ENCODE measurements at regions not wholly inside any gene's neighbourhood (a gene's known extent, or its start where the extent isn't known, plus 50 kb on each side); places are given as distances from the start of the nearest gene placed in this dataset.

DNA sequence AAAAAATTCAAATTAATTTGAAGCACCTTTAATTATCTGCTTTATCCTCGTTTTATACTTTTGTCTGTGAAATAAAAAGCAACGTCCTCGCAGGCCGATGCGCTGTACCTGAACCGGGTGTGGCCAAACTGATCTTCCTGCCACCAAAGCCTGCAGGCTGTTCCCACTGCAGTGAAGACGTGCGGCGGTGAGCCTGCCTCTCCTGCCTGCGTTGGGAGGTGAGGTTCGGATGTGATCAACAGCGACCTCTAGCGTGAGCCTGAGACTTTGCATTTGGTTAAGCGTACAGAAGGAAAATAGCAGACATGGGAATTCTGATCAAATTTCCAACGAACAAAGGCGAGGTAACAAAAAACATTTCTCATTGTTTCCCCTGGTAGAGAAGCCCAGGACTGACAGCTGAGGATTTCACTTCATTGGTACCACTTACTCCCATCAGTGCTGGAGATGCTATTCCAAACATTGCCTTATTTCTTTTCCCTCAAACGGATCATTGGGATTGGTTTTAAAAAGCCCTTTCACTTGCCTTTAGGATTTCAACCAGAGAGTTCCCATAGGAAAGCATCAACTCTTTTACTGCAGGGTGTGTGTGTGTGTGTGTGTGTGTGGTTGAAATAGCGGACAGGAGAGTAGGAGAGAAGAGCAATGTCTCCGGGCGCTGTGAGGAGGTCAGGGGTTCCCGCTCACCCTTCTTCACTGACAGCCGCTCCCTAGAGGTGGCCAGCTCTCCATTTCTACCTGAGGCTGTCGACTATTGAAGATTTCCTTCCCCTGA is 56.6 kb upstream of the CCN6 start:
- peaks cover 36% of the 10 kb centered on the region for H3K27me3 Mint-ChIP-seq (ENCODE audit: insufficient read depth)
- Histone ChIP-seq H3K27me3 (ENCODE audit: control insufficient read depth, insufficient read depth, low read length, poor library complexity, severe bottlenecking) (peaks cover 68% of the 10 kb centered on the region), H3K4me1 (ENCODE audit: control insufficient read depth, insufficient read depth, low read length) (no peaks in the 10 kb centered on the region), H3K36me3 (ENCODE audit: control insufficient read depth, insufficient read depth, low read length) (no peaks in the 10 kb centered on the region), H3K9ac (ENCODE audit: extremely low read depth, low read length, poor library complexity, severe bottlenecking) (no peak overlapping the region), H3K9me3 (ENCODE audit: control insufficient read depth, low read length) (no peaks in the 10 kb centered on the region), H3K27ac (ENCODE audit: low read depth, low read length) (no peak overlapping the region), H3K4me3 (ENCODE audit: low read length) (no peak overlapping the region)
- peak; percentile 94 for DNase-seq
- peak; percentile 96 for TF ChIP-seq CTCF (conservative IDR thresholded peaks at IDR 0.05)
- H3K27ac Mint-ChIP-seq: no peak overlapping the region
- H3K4me1 Mint-ChIP-seq: peaks cover 2% of the 10 kb centered on the region
- 22 to 29% methylated on average over 18 to 23 of the region's 23 CpGs for WGBS, 2 experiments (ENCODE audit: insufficient coverage in 1 of 2, insufficient read length in 1 of 2)
- no peaks in the 10 kb centered on the region for H3K36me3 Mint-ChIP-seq (ENCODE audit: low read depth)
- H3K9me3 Mint-ChIP-seq: no peaks in the 10 kb centered on the region
- no peak overlapping the region for H3K4me3 Mint-ChIP-seq

GRCh38 chr6:111997853-111998208 is 56.1 kb upstream of the CCN6 start:
- DNase-seq: no peak
- Histone ChIP-seq H3K27me3 (ENCODE audit: control insufficient read depth, insufficient read depth, low read length, poor library complexity, severe bottlenecking) (peaks cover 67% of the 10 kb centered on the region), H3K4me1 (ENCODE audit: control insufficient read depth, insufficient read depth, low read length) (no peaks in the 10 kb centered on the region), H3K27ac (ENCODE audit: low read depth, low read length) (no peak overlapping the region), H3K36me3 (ENCODE audit: control insufficient read depth, insufficient read depth, low read length) (no peaks in the 10 kb centered on the region), H3K9ac (ENCODE audit: extremely low read depth, low read length, poor library complexity, severe bottlenecking) (no peak overlapping the region), H3K4me3 (ENCODE audit: low read length) (no peak overlapping the region), H3K9me3 (ENCODE audit: control insufficient read depth, low read length) (no peaks in the 10 kb centered on the region)
- H3K4me3 Mint-ChIP-seq: no peak overlapping the region
- no peak overlapping the region for H3K27ac Mint-ChIP-seq
- 87 to 89% methylated on average over 5 to 6 of the region's 6 CpGs for WGBS, 2 experiments (ENCODE audit: insufficient coverage in 1 of 2, insufficient read length in 1 of 2)
- H3K36me3 Mint-ChIP-seq (ENCODE audit: low read depth): no peaks in the 10 kb centered on the region
- H3K9me3 Mint-ChIP-seq: no peaks in the 10 kb centered on the region
- peaks cover 35% of the 10 kb centered on the region for H3K27me3 Mint-ChIP-seq (ENCODE audit: insufficient read depth)
- TF ChIP-seq CTCF (conservative IDR thresholded peaks at IDR 0.05): no peak
- peaks cover 2% of the 10 kb centered on the region for H3K4me1 Mint-ChIP-seq

DNA sequence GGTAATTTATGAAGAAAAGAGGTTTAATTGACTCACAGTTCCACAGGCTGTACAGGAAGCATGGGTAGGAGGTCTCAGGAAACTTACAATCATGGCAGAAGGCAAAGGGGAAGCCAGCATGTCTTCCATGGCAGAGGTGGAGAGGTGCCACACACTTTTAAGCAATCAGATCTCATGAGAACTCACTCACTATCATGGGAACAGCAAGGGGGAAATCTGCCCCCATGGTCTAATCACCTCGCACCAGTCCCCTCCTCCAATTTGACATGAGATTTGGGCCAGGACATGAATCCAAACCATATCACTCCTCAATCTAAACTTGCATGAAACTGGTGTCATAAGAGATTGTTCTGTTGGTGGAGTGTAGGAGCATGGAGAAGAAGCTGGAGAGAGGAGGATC is 51.6 kb upstream of the CCN6 start:
- WGBS, 2 experiments (ENCODE audit: insufficient coverage in 1 of 2, insufficient read length in 1 of 2): 100% methylated on average over 1 of the region's 1 CpG; no CpG with 5 or more reads in 1 of the 2 experiments
- peaks cover 18% of the 10 kb centered on the region for H3K27me3 Mint-ChIP-seq (ENCODE audit: insufficient read depth)
- peaks cover 38% of the 10 kb centered on the region for H3K27me3 ChIP-seq (ENCODE audit: control insufficient read depth, insufficient read depth, low read length, poor library complexity, severe bottlenecking)

More for the DNA sequence above, 51.6 kb upstream of the CCN6 start:
- Mint-ChIP-seq H3K27ac (no peak overlapping the region), H3K36me3 (ENCODE audit: low read depth) (no peaks in the 10 kb centered on the region), H3K9me3 (no peaks in the 10 kb centered on the region), H3K4me3 (no peak overlapping the region), H3K4me1 (peaks cover 4% of the 10 kb centered on the region)
- Histone ChIP-seq H3K4me1 (ENCODE audit: control insufficient read depth, insufficient read depth, low read length) (peaks cover under 1% of the 10 kb centered on the region), H3K9me3 (ENCODE audit: control insufficient read depth, low read length) (no peaks in the 10 kb centered on the region), H3K4me3 (ENCODE audit: low read length) (no peak overlapping the region), H3K9ac (ENCODE audit: extremely low read depth, low read length, poor library complexity, severe bottlenecking) (no peak overlapping the region), H3K36me3 (ENCODE audit: control insufficient read depth, insufficient read depth, low read length) (no peaks in the 10 kb centered on the region), H3K27ac (ENCODE audit: low read depth, low read length) (no peak overlapping the region)
- no peak for TF ChIP-seq CTCF (conservative IDR thresholded peaks at IDR 0.05)
- DNase-seq: no peak

Measured in endodermal cell (in vitro differentiated cells).